ENCODE measurements at regions not wholly inside any gene's neighbourhood (a gene's known extent, or its start where the extent isn't known, plus 50 kb on each side); places are given as distances from the start of the nearest gene placed in this dataset.
A peak's percentile ranks its signal among the peaks of the same experiment; 100 is the strongest.

GRCh38 chrY:13019486-13019885, 114.8 kb downstream of the DDX3Y start:
- H3K4me1 ChIP-seq (ENCODE audit: insufficient read depth): no peaks in the 10 kb centered on the region
- H3K27ac ChIP-seq: no peak overlapping the region
- no peaks in the 10 kb centered on the region for H3K27me3 ChIP-seq (replicated peaks; ENCODE audit: insufficient read depth)
- no peaks in the 10 kb centered on the region for H3K9me3 ChIP-seq (ENCODE audit: low read depth)
- H4K20me1 ChIP-seq (ENCODE audit: insufficient read depth): no peaks in the 10 kb centered on the region
- in situ Hi-C loops (cut with MboI): no loop called here
- H3F3A ChIP-seq (ENCODE audit: insufficient read depth): no peaks in the 10 kb centered on the region
- DNase-seq: peak; percentile 28
- H3K9ac ChIP-seq: no peak overlapping the region
- H2AFZ ChIP-seq: no peak overlapping the region
- H3K4me2 ChIP-seq (ENCODE audit: unreplicated experiment): no peak overlapping the region
- no peak overlapping the region for H3K4me3 ChIP-seq
- no peaks in the 10 kb centered on the region for H3K36me3 ChIP-seq (ENCODE audit: low read depth)
- TF ChIP-seq EZH2 (IDR thresholded peaks at IDR 0.05; ENCODE audit: insufficient read depth, poor library complexity, severe bottlenecking) (no peak), EZH2phosphoT487 (IDR thresholded peaks at IDR 0.05; ENCODE audit: insufficient read depth, low read depth) (no peak)
- 2 to 7% methylated on average over 3 of the region's 3 CpGs for WGBS, 2 experiments (ENCODE audit: low coverage in 1 of 2, low lambda C conversion rate in 2 of 2, missing lambda C conversion rate in 2 of 2)
- no peaks in the 10 kb centered on the region for H3K79me2 ChIP-seq (ENCODE audit: insufficient read depth)
- no peaks in the 10 kb centered on the region for H3K9me2 ChIP-seq (ENCODE audit: insufficient read depth)

- no peaks in the 10 kb centered on the region for H3K36me3 ChIP-seq (ENCODE audit: low read depth)
- H3K27ac ChIP-seq: no peak overlapping the region
- H3K4me1 ChIP-seq (ENCODE audit: insufficient read depth): no peaks in the 10 kb centered on the region
- no peaks in the 10 kb centered on the region for H3K9me3 ChIP-seq (ENCODE audit: low read depth)
- H3K27me3 ChIP-seq (replicated peaks; ENCODE audit: insufficient read depth): no peaks in the 10 kb centered on the region
- no peaks in the 10 kb centered on the region for H3F3A ChIP-seq (ENCODE audit: insufficient read depth)
- TF ChIP-seq EZH2phosphoT487 (IDR thresholded peaks at IDR 0.05; ENCODE audit: insufficient read depth, low read depth): no peak
- no peak for TF ChIP-seq EZH2 (IDR thresholded peaks at IDR 0.05; ENCODE audit: insufficient read depth, poor library complexity, severe bottlenecking)
- DNase-seq: no peak
- in situ Hi-C loops (cut with MboI): no loop called here
- no peak overlapping the region for H3K4me3 ChIP-seq
- WGBS, 2 experiments (ENCODE audit: low coverage in 1 of 2, low lambda C conversion rate in 2 of 2, missing lambda C conversion rate in 2 of 2): 65 to 67% methylated on average over 1 of the region's 1 CpG
- no peak overlapping the region for H2AFZ ChIP-seq
- no peaks in the 10 kb centered on the region for H4K20me1 ChIP-seq (ENCODE audit: insufficient read depth)
- H3K79me2 ChIP-seq (ENCODE audit: insufficient read depth): no peaks in the 10 kb centered on the region
- H3K9ac ChIP-seq: no peak overlapping the region
- H3K4me2 ChIP-seq (ENCODE audit: unreplicated experiment): no peak overlapping the region
- no peaks in the 10 kb centered on the region for H3K9me2 ChIP-seq (ENCODE audit: insufficient read depth)
These were observed 116.2 kb downstream of the DDX3Y start for GRCh38 chrY:13020839-13021238.

- Histone ChIP-seq H4K20me1 (ENCODE audit: insufficient read depth) (no peaks in the 10 kb centered on the region), H3K4me3 (no peak overlapping the region), H3K9me2 (ENCODE audit: insufficient read depth) (no peaks in the 10 kb centered on the region), H3F3A (ENCODE audit: insufficient read depth) (no peaks in the 10 kb centered on the region), H3K4me1 (ENCODE audit: insufficient read depth) (no peaks in the 10 kb centered on the region), H3K4me2 (ENCODE audit: unreplicated experiment) (no peak overlapping the region), H3K79me2 (ENCODE audit: insufficient read depth) (no peaks in the 10 kb centered on the region), H2AFZ (no peak overlapping the region), H3K36me3 (ENCODE audit: low read depth) (no peaks in the 10 kb centered on the region), H3K9me3 (ENCODE audit: low read depth) (no peaks in the 10 kb centered on the region), H3K27me3 (replicated peaks; ENCODE audit: insufficient read depth) (no peaks in the 10 kb centered on the region), H3K9ac (no peak overlapping the region), H3K27ac (no peak overlapping the region)
- WGBS, 2 experiments (ENCODE audit: low coverage in 1 of 2, low lambda C conversion rate in 2 of 2, missing lambda C conversion rate in 2 of 2): 41 to 45% methylated on average over 3 of the region's 3 CpGs
- no peak for DNase-seq
- in situ Hi-C loops (cut with MboI): no loop called here
- no peak for TF ChIP-seq EZH2phosphoT487 (IDR thresholded peaks at IDR 0.05; ENCODE audit: insufficient read depth, low read depth)
- TF ChIP-seq EZH2 (IDR thresholded peaks at IDR 0.05; ENCODE audit: insufficient read depth, poor library complexity, severe bottlenecking): no peak
These were observed 118.9 kb downstream of the DDX3Y start for GRCh38 chrY:13023607-13024006.

- Histone ChIP-seq H4K20me1 (ENCODE audit: insufficient read depth) (no peaks in the 10 kb centered on the region), H3K27me3 (replicated peaks; ENCODE audit: insufficient read depth) (no peaks in the 10 kb centered on the region), H3K9ac (no peak overlapping the region), H3F3A (ENCODE audit: insufficient read depth) (no peaks in the 10 kb centered on the region), H3K9me3 (ENCODE audit: low read depth) (no peaks in the 10 kb centered on the region), H3K4me3 (no peak overlapping the region), H3K4me1 (ENCODE audit: insufficient read depth) (no peaks in the 10 kb centered on the region), H3K4me2 (ENCODE audit: unreplicated experiment) (no peak overlapping the region), H3K27ac (no peak overlapping the region), H3K36me3 (ENCODE audit: low read depth) (no peaks in the 10 kb centered on the region), H3K9me2 (ENCODE audit: insufficient read depth) (no peaks in the 10 kb centered on the region), H2AFZ (no peak overlapping the region), H3K79me2 (ENCODE audit: insufficient read depth) (no peaks in the 10 kb centered on the region)
- DNase-seq: no peak
- no peak for TF ChIP-seq EZH2 (IDR thresholded peaks at IDR 0.05; ENCODE audit: insufficient read depth, poor library complexity, severe bottlenecking)
- no peak for TF ChIP-seq EZH2phosphoT487 (IDR thresholded peaks at IDR 0.05; ENCODE audit: insufficient read depth, low read depth)
- in situ Hi-C loops (cut with MboI): no loop called here
These were observed 119.8 kb downstream of the DDX3Y start for GRCh38 chrY:13024447-13024846.

GRCh38 chrY:13026906-13027305, 122.2 kb downstream of the DDX3Y start:
- Histone ChIP-seq H3K4me1 (ENCODE audit: insufficient read depth) (no peaks in the 10 kb centered on the region), H4K20me1 (ENCODE audit: insufficient read depth) (no peaks in the 10 kb centered on the region), H3K9ac (no peak overlapping the region), H3F3A (ENCODE audit: insufficient read depth) (no peaks in the 10 kb centered on the region), H3K4me2 (ENCODE audit: unreplicated experiment) (no peak overlapping the region), H3K79me2 (ENCODE audit: insufficient read depth) (no peaks in the 10 kb centered on the region), H3K9me2 (ENCODE audit: insufficient read depth) (no peaks in the 10 kb centered on the region), H3K9me3 (ENCODE audit: low read depth) (no peaks in the 10 kb centered on the region), H3K27ac (no peak overlapping the region), H2AFZ (no peak overlapping the region), H3K36me3 (ENCODE audit: low read depth) (no peaks in the 10 kb centered on the region), H3K27me3 (replicated peaks; ENCODE audit: insufficient read depth) (no peaks in the 10 kb centered on the region), H3K4me3 (no peak overlapping the region)
- DNase-seq: no peak
- TF ChIP-seq EZH2 (IDR thresholded peaks at IDR 0.05; ENCODE audit: insufficient read depth, poor library complexity, severe bottlenecking): no peak
- TF ChIP-seq EZH2phosphoT487 (IDR thresholded peaks at IDR 0.05; ENCODE audit: insufficient read depth, low read depth): no peak
- in situ Hi-C loops (cut with MboI): no loop called here
- WGBS, 2 experiments (ENCODE audit: low coverage in 1 of 2, low lambda C conversion rate in 2 of 2, missing lambda C conversion rate in 2 of 2): 9 to 23% methylated on average over 2 of the region's 2 CpGs
